Right hindlimb (tissue), 1 donor: ENCODE measurements at regions not wholly inside any gene's neighbourhood (a gene's known extent, or its start where the extent isn't known, plus 50 kb on each side); places are given as distances from the start of the nearest gene placed in this dataset.
"Not testable (repeated sequence)": the region's sequence is repeated elsewhere in the genome, so short reads cannot be mapped to it uniquely, and the experiment has no call there.

Experiments
- DNase-seq: peaks from one replicate; pipeline ENCODE4 v3.0.0-alpha.2; 2018

GRCh38 chr3:21898316-21898715 is 147.3 kb upstream of the ZNF385D start:
- no peak for DNase-seq

GRCh38 chr3:21901484-21901883 is 150.5 kb upstream of the ZNF385D start:
- DNase-seq, result no peak

GRCh38 chr3:21902956-21903355 is 151.9 kb upstream of the ZNF385D start:
- no peak for DNase-seq

- DNase-seq, result peak; percentile 45
Measured at GRCh38 chr3:21909096-21909495, 158.1 kb upstream of the ZNF385D start.

GRCh38 chr3:21912711-21913110 is 161.7 kb upstream of the ZNF385D start:
- no peak for DNase-seq

- DNase-seq, result no peak
Measured at GRCh38 chr3:21913791-21914190, 162.8 kb upstream of the ZNF385D start.

- DNase-seq, result no peak
Measured at GRCh38 chr3:21914451-21914850, 163.4 kb upstream of the ZNF385D start.

- no peak for DNase-seq
Measured at GRCh38 chr3:21919383-21919782, 168.4 kb upstream of the ZNF385D start.

- no peak for DNase-seq
Measured at GRCh38 chr3:21920421-21920861, 169.4 kb upstream of the ZNF385D start.

- not testable (repeated sequence) for DNase-seq
Measured at GRCh38 chr3:21923156-21923555, 172.1 kb upstream of the ZNF385D start.

- DNase-seq, result no peak
Measured at GRCh38 chr3:21927261-21927660, 176.3 kb upstream of the ZNF385D start.

GRCh38 chr3:21934591-21934990 is 183.6 kb upstream of the ZNF385D start:
- no peak for DNase-seq

GRCh38 chr3:21936207-21936606 is 185.2 kb upstream of the ZNF385D start:
- no peak for DNase-seq

- no peak for DNase-seq
Measured at GRCh38 chr3:21938267-21938681, 187.3 kb upstream of the ZNF385D start.

- peak; percentile 42 for DNase-seq
Measured at GRCh38 chr3:21942328-21942727, 191.3 kb upstream of the ZNF385D start.

GRCh38 chr3:21944251-21944650 is 193.2 kb upstream of the ZNF385D start:
- DNase-seq, result no peak

- DNase-seq, result no peak
Measured at GRCh38 chr3:21952856-21953255, 201.8 kb upstream of the ZNF385D start.

- DNase-seq, result no peak
Measured at GRCh38 chr3:21954709-21955108, 203.7 kb upstream of the ZNF385D start.

- no peak for DNase-seq
Measured at GRCh38 chr3:21955406-21955805, 204.4 kb upstream of the ZNF385D start.

GRCh38 chr3:21960033-21960432 is 209.0 kb upstream of the ZNF385D start:
- DNase-seq, result no peak

- DNase-seq, result no peak
Measured at GRCh38 chr3:21962456-21962855, 211.4 kb upstream of the ZNF385D start.

GRCh38 chr3:21966457-21966856 is 215.4 kb upstream of the ZNF385D start:
- DNase-seq, result not testable (repeated sequence)

GRCh38 chr3:21979706-21980105 is 228.7 kb upstream of the ZNF385D start:
- DNase-seq, result no peak

- DNase-seq, result no peak
Measured at GRCh38 chr3:21989341-21990042, 238.5 kb upstream of the ZNF385D start.

GRCh38 chr3:21991061-21991460 is 240.1 kb upstream of the ZNF385D start:
- DNase-seq, result no peak
